Coronary artery (tissue), 2 donors: ENCODE measurements at regions not wholly inside any gene's neighbourhood (a gene's known extent, or its start where the extent isn't known, plus 50 kb on each side); places are given as distances from the start of the nearest gene placed in this dataset.

Source experiments
- DNase-seq: peaks from one replicate; pipeline ENCODE4 v3.0.0-alpha.2; 2017; ENCODE audit warnings: low spot score
- H3K27ac ChIP-seq, 2 donors: fragments of 200-600 bp; sonication (generic); one replicate each; pipeline ENCODE4 v1.5.1; 2016 to 2019
- H3K4me3 ChIP-seq: fragments of 200-600 bp; sonication (generic); 2 replicates; pipeline ENCODE4 v1.5.1; 2016; ENCODE audit warnings: mild to moderate bottlenecking, moderate library complexity
- TF ChIP-seq, protein P1 (sequence below): fragments of 200-600 bp; sonication (generic); IDR thresholded peaks from one replicate; pipeline ENCODE4 v1.5.1; 2019; ENCODE audit warnings: antibody characterized with exemption

GRCh38 chr11:30741039-30741550 is 154.9 kb upstream of the MPPED2 start:
- TF ChIP-seq, protein P1, sequence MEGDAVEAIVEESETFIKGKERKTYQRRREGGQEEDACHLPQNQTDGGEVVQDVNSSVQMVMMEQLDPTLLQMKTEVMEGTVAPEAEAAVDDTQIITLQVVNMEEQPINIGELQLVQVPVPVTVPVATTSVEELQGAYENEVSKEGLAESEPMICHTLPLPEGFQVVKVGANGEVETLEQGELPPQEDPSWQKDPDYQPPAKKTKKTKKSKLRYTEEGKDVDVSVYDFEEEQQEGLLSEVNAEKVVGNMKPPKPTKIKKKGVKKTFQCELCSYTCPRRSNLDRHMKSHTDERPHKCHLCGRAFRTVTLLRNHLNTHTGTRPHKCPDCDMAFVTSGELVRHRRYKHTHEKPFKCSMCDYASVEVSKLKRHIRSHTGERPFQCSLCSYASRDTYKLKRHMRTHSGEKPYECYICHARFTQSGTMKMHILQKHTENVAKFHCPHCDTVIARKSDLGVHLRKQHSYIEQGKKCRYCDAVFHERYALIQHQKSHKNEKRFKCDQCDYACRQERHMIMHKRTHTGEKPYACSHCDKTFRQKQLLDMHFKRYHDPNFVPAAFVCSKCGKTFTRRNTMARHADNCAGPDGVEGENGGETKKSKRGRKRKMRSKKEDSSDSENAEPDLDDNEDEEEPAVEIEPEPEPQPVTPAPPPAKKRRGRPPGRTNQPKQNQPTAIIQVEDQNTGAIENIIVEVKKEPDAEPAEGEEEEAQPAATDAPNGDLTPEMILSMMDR: no peak
- H3K27ac ChIP-seq: no peak overlapping the region
- no peak for DNase-seq
- H3K4me3 ChIP-seq: no peak overlapping the region

- Histone ChIP-seq H3K4me3 (no peak overlapping the region), H3K27ac (no peak overlapping the region)
- DNase-seq: no peak
- TF ChIP-seq, protein P1: no peak
These were observed 153.9 kb upstream of the MPPED2 start for GRCh38 chr11:30740091-30740490.

DNA sequence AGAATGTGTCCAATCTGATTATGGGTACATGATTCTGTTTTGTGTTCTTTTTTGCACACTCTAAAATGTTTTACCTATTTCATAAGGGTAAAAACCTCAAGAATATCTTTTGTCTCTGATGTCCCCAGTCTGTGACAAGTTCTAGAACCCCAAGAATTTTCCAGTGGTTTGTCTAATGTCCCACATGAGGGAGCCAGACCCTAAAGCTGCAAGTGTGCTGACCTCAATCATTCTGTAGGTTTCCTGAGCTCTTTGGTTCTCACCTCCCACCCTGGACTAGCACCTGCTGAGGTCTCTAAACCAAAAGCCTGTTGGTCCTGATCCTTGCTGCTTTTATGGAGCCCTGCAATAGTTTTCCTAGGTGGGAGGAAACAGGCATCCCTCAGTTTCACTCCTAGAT is 149.8 kb upstream of the MPPED2 start:
- H3K27ac ChIP-seq: no peak overlapping the region
- TF ChIP-seq, protein P1: no peak
- no peak overlapping the region for H3K4me3 ChIP-seq
- no peak for DNase-seq

GRCh38 chr11:30733748-30734147 is 147.6 kb upstream of the MPPED2 start:
- no peak overlapping the region for H3K4me3 ChIP-seq
- TF ChIP-seq, protein P1: no peak
- no peak overlapping the region for H3K27ac ChIP-seq
- no peak for DNase-seq

GRCh38 chr11:30730011-30730410 is 143.9 kb upstream of the MPPED2 start:
- DNase-seq: no peak
- H3K27ac ChIP-seq: no peak overlapping the region
- TF ChIP-seq, protein P1: no peak
- H3K4me3 ChIP-seq: no peak overlapping the region

DNA sequence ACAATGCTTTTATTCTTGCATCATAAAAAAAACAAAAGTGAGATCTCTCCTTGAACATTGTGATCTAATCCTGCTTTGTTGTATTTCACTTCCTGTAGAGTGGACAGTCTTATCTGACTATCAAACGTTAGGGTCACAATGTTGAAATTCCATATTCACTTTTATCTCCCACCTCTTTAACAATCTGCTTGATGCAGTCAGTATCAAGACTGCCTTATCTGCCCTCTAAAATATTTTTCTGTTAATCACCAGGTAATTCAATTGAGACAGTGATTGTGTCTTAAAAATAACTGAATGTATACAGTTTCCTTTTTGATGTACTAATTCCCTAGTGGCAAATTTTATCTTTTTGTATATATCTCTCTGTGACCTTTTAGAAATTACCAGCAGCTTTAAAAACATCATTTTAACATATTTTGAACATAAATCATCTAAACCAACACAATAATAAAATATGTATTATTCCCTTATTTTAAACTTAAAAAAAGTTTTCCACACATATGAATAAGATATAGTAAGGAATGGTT is 143.1 kb upstream of the MPPED2 start:
- TF ChIP-seq, protein P1: no peak
- Histone ChIP-seq H3K4me3 (no peak overlapping the region), H3K27ac (no peak overlapping the region)
- no peak for DNase-seq

GRCh38 chr11:30725645-30726195 is 139.6 kb upstream of the MPPED2 start:
- Histone ChIP-seq H3K27ac (no peak overlapping the region), H3K4me3 (no peak overlapping the region)
- TF ChIP-seq, protein P1: no peak
- DNase-seq: no peak
